CD14-positive monocyte (primary cell): ENCODE measurements at regions not wholly inside any gene's neighbourhood (a gene's known extent, or its start where the extent isn't known, plus 50 kb on each side); places are given as distances from the start of the nearest gene placed in this dataset.

Experiments
- DNase-seq, 3 donors: peaks; one replicate each; pipeline ENCODE4 v3.0.0-alpha.2; 2011 to 2022
- H2AFZ ChIP-seq: 2 replicates; pipeline ENCODE4 v1.6.0; 2012; ENCODE audit warnings: mild to moderate bottlenecking, low read depth, low read length, inconsistent platforms; ENCODE audit not compliant: insufficient read depth, poor library complexity, severe bottlenecking
- H3K27ac ChIP-seq, 2 donors: 1 replicate in 1 of 2; 2 replicates in 1 of 2; pipeline ENCODE4 v1.5.1; 2012 to 2013; ENCODE audit warnings: low read length in 2 of 2, control low read depth in 1 of 2, inconsistent platforms in 1 of 2, low read depth in 1 of 2, mild to moderate bottlenecking in 1 of 2
- H3K27me3 ChIP-seq, 2 donors: one replicate each; pipeline versions ENCODE4 v1.6.0 to v1.6.1; 2011 to 2013; ENCODE audit warnings: low read length in 2 of 2; ENCODE audit not compliant: control insufficient read depth in 2 of 2, insufficient read depth in 2 of 2
- H3K36me3 ChIP-seq, 2 donors: replicated peaks in 1 of 2; 1 replicate in 1 of 2; 2 replicates in 1 of 2; pipeline versions ENCODE4 v1.5.1 to v1.6.1; 2012 to 2013; ENCODE audit warnings: low read length in 2 of 2, control low read depth in 1 of 2, inconsistent platforms in 1 of 2, mild to moderate bottlenecking in 1 of 2; ENCODE audit not compliant: insufficient read depth in 2 of 2, control insufficient read depth in 1 of 2
- H3K4me1 ChIP-seq, 2 donors: 1 replicate in 1 of 2; 2 replicates in 1 of 2; pipeline versions ENCODE4 v1.5.1 to v1.6.1; 2012 to 2013; ENCODE audit warnings: low read length in 2 of 2, control low read depth in 1 of 2, inconsistent platforms in 1 of 2, mild to moderate bottlenecking in 1 of 2, moderate library complexity in 1 of 2; ENCODE audit not compliant: insufficient read depth in 2 of 2, control insufficient read depth in 1 of 2
- H3K4me2 ChIP-seq: replicated peaks from 2 replicates; pipeline ENCODE3; 2012; ENCODE audit warnings: low read length, moderate library complexity, mild to moderate bottlenecking; ENCODE audit not compliant: poor library complexity, severe bottlenecking; ENCODE audit errors: extremely low read depth
- H3K4me3 ChIP-seq, 3 experiments: fragments of 200-600 bp in 1 of 3; sonication (generic) in 1 of 3; replicated peaks in 1 of 3; 1 replicate in 2 of 3; 2 replicates in 1 of 3; pipeline ENCODE4 v1.5.1; 2011 to 2013; ENCODE audit warnings: low read length in 3 of 3, mild to moderate bottlenecking in 3 of 3, control low read depth in 2 of 3, low read depth in 2 of 3, inconsistent platforms in 1 of 3, moderate library complexity in 1 of 3
- H3K79me2 ChIP-seq: 2 replicates; pipeline ENCODE4 v1.6.0; 2012; ENCODE audit warnings: mild to moderate bottlenecking, control low read depth, inconsistent platforms, low read length, moderate library complexity; ENCODE audit not compliant: insufficient read depth
- H3K9ac ChIP-seq: 2 replicates; pipeline ENCODE4 v1.6.0; 2017; ENCODE audit warnings: low read length, mild to moderate bottlenecking; ENCODE audit not compliant: insufficient read depth, poor library complexity, severe bottlenecking
- H3K9me3 ChIP-seq, 2 donors: replicated peaks in 1 of 2; 1 replicate in 1 of 2; 2 replicates in 1 of 2; pipeline versions ENCODE4 v1.5.1 to v1.6.1; 2012 to 2013; ENCODE audit warnings: low read length in 2 of 2, control low read depth in 1 of 2; ENCODE audit not compliant: control insufficient read depth in 1 of 2, insufficient read depth in 1 of 2
- H4K20me1 ChIP-seq: 2 replicates; pipeline ENCODE4 v1.6.0; 2012; ENCODE audit warnings: mild to moderate bottlenecking, low read length, control low read depth, moderate library complexity; ENCODE audit not compliant: insufficient read depth
- H3K27ac Mint-ChIP-seq, 7 donors: one replicate each; pipeline ENCODE4 v1.8.0; 2020; ENCODE audit warnings: mild to moderate bottlenecking in 7 of 7, mixed read lengths in 7 of 7, moderate library complexity in 6 of 7, inconsistent platforms in 2 of 7
- H3K27me3 Mint-ChIP-seq, 3 donors: one replicate each; pipeline ENCODE4 v1.8.0; 2021 to 2022; ENCODE audit warnings: low read depth in 3 of 3, mild to moderate bottlenecking in 3 of 3, mixed read lengths in 3 of 3, moderate library complexity in 3 of 3, inconsistent platforms in 1 of 3
- H3K36me3 Mint-ChIP-seq, 2 donors: one replicate each; pipeline ENCODE4 v1.8.0; 2020; ENCODE audit warnings: mixed read lengths in 2 of 2, inconsistent platforms in 1 of 2, mild to moderate bottlenecking in 1 of 2
- H3K4me1 Mint-ChIP-seq: one replicate; pipeline ENCODE4 v1.8.0; 2020; ENCODE audit warnings: mild to moderate bottlenecking, mixed read lengths
- H3K4me3 Mint-ChIP-seq, 2 donors: one replicate each; pipeline ENCODE4 v1.8.0; 2020; ENCODE audit warnings: mild to moderate bottlenecking in 2 of 2, mixed read lengths in 2 of 2, moderate library complexity in 1 of 2
- H3K9me3 Mint-ChIP-seq, 7 donors: one replicate each; pipeline ENCODE4 v1.8.0; 2020 to 2022; ENCODE audit warnings: mixed read lengths in 7 of 7, mild to moderate bottlenecking in 6 of 7, moderate library complexity in 6 of 7, inconsistent platforms in 2 of 7
- WGBS: methylation state at CpG from one replicate; pipeline ENCODE4 v1.1.5; 2013; ENCODE audit warnings: missing lambda C conversion rate; ENCODE audit not compliant: insufficient coverage; 5-methylcytosine and 5-hydroxymethylcytosine counted together
- intact Hi-C, 2 donors: fragments of 100-400 bp; cut with micrococcal nuclease; formaldehyde crosslinking; loops; one replicate each; pipeline versions ENCODE4 v1.15.0 to v1.15.1; 2023
- TF ChIP-seq, protein P1 (sequence below): fragments of 200-600 bp; IDR thresholded peaks from one replicate; pipeline ENCODE4 v1.8.0; 2022; ENCODE audit warnings: antibody characterized with exemption, mild to moderate bottlenecking

DNA sequence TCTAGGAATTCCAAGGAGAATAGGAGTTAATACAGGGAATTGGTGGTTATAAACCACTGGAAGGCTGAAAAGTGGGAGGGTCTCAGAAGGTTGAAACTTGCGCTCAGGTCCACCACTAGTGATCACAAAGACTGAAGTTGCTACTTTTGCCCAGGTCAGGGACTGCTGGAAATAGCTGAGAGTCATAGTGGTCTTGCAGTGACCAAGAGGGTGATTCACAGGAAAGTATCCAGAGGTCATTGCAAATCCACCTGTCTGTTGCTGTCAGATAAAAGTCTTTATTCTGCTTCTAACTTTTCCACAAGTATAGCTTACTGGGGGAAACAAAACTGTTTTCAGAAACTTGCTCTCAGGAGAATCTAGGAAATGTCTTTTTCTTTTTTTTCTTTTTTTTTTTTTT lies 211.5 kb upstream of the PRSS1 start:
- no peak for DNase-seq
- WGBS: 88% methylated on average over 1 of the region's 1 CpG
- H3K9me3 ChIP-seq: no peaks in the 10 kb centered on the region
- no peak overlapping the region for H3K4me3 ChIP-seq
- TF ChIP-seq, protein P1, sequence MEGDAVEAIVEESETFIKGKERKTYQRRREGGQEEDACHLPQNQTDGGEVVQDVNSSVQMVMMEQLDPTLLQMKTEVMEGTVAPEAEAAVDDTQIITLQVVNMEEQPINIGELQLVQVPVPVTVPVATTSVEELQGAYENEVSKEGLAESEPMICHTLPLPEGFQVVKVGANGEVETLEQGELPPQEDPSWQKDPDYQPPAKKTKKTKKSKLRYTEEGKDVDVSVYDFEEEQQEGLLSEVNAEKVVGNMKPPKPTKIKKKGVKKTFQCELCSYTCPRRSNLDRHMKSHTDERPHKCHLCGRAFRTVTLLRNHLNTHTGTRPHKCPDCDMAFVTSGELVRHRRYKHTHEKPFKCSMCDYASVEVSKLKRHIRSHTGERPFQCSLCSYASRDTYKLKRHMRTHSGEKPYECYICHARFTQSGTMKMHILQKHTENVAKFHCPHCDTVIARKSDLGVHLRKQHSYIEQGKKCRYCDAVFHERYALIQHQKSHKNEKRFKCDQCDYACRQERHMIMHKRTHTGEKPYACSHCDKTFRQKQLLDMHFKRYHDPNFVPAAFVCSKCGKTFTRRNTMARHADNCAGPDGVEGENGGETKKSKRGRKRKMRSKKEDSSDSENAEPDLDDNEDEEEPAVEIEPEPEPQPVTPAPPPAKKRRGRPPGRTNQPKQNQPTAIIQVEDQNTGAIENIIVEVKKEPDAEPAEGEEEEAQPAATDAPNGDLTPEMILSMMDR: no peak
- no peak overlapping the region for H3K9ac ChIP-seq
- peaks cover 6% of the 10 kb centered on the region in 2 donors for H3K4me1 ChIP-seq
- no peak overlapping the region for H3K4me2 ChIP-seq
- no peak overlapping the region for H3K27ac Mint-ChIP-seq
- intact Hi-C loops: loop anchor here in 1 of 2 donors (10.0 kb wide), 1 partner anchor 47 kb away; no protein-coding TSS in a partner anchor
- no peaks in the 10 kb centered on the region for H3K27me3 ChIP-seq
- no peak overlapping the region for H2AFZ ChIP-seq
- H3K27ac ChIP-seq: no peak overlapping the region
- no peak overlapping the region for H3K4me3 Mint-ChIP-seq
- no peaks in the 10 kb centered on the region for H3K36me3 ChIP-seq
- H3K9me3 Mint-ChIP-seq: no peaks in the 10 kb centered on the region
- H3K79me2 ChIP-seq: no peaks in the 10 kb centered on the region
- H3K27me3 Mint-ChIP-seq: no peaks in the 10 kb centered on the region
- H4K20me1 ChIP-seq: no peaks in the 10 kb centered on the region
- no peaks in the 10 kb centered on the region for H3K36me3 Mint-ChIP-seq
- peaks cover 11% of the 10 kb centered on the region for H3K4me1 Mint-ChIP-seq

DNA sequence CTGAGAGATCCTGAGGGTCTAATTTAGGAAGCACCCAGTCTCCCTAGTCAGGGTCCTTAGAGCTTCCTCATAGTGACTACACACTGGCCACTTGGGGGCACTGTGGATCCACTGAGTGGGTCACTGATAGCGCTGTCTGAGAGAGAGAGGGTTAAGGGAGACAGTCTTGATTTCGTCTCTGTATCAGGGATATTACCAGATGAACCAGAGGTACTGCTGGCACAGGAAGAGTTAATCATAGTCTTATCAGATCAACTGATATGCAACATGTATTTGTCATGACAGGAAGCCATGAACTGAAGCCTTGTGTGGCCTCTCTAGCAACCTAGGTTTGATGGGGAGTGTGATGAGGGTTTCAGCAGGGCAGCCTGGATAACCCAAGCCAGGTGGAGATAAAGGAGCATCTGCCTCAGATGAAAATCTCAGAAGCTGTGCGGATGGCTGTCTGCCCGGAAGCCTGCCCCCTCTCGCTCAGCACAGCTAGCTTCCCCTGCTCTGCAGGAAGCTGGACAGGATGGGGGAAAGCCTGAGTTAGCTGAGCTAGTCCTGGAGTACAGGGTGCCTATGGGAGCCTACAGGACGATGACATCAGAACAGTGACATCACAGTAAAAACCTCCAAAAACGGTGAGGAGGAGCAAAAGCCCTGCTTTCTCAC lies 214.0 kb upstream of the PRSS1 start:
- WGBS: 0% methylated on average over 4 of the region's 7 CpGs
- Histone ChIP-seq H3K4me3 (no peak overlapping the region), H3K27me3 (no peaks in the 10 kb centered on the region), H3K36me3 (no peaks in the 10 kb centered on the region), H3K27ac (no peak overlapping the region), H3K79me2 (no peaks in the 10 kb centered on the region), H3K4me1 (peaks cover 6% of the 10 kb centered on the region in 2 donors), H2AFZ (peak overlapping the region; percentile 57), H3K9ac (no peak overlapping the region), H3K9me3 (no peaks in the 10 kb centered on the region), H3K4me2 (peak overlapping the region; percentile 40), H4K20me1 (no peaks in the 10 kb centered on the region)
- Mint-ChIP-seq H3K36me3 (no peaks in the 10 kb centered on the region), H3K9me3 (no peaks in the 10 kb centered on the region), H3K4me3 (peak overlapping the region in 1 of 2 donors; percentile 79), H3K27ac (peak overlapping the region in 1 of 7 donors; percentile 22), H3K27me3 (no peaks in the 10 kb centered on the region), H3K4me1 (peaks cover 10% of the 10 kb centered on the region)
- peak; percentile 53 to 73 (median 65) for DNase-seq
- intact Hi-C loops: loop anchor here in 1 of 2 donors (10.0 kb wide), 1 partner anchor 50 kb away; no protein-coding TSS in a partner anchor
- TF ChIP-seq, protein P1: peak; percentile 91
